TTC549 (cell line): ENCODE measurements at regions not wholly inside any gene's neighbourhood (a gene's known extent, or its start where the extent isn't known, plus 50 kb on each side); places are given as distances from the start of the nearest gene placed in this dataset.

ENCODE experiments used
- FAIRE-seq: peaks from 2 replicates; lab custom pipeline; 2012; peaks lifted over from hg19 to GRCh38; lab: Jason Lieb, UNC

- no peak for FAIRE-seq
These were observed 55.8 kb upstream of the CDH6 start for GRCh38 chr5:31137676-31138075.

- FAIRE-seq, result no peak
These were observed 57.9 kb upstream of the CDH6 start for GRCh38 chr5:31135542-31135941.

GRCh38 chr5:31133488-31133887, 60.0 kb upstream of the CDH6 start:
- no peak for FAIRE-seq

- no peak for FAIRE-seq
These were observed 62.0 kb upstream of the CDH6 start for GRCh38 chr5:31131381-31131891.

- FAIRE-seq, result no peak
These were observed 62.8 kb upstream of the CDH6 start for GRCh38 chr5:31130676-31131075.

GRCh38 chr5:31124651-31125305, 68.7 kb upstream of the CDH6 start:
- FAIRE-seq, result no peak

- no peak for FAIRE-seq
These were observed 69.5 kb upstream of the CDH6 start for GRCh38 chr5:31124026-31124425.

- FAIRE-seq, result no peak
These were observed 70.2 kb upstream of the CDH6 start for GRCh38 chr5:31122998-31123951.

GRCh38 chr5:31121224-31121623, 72.3 kb upstream of the CDH6 start:
- no peak for FAIRE-seq

GRCh38 chr5:31120642-31120948, 72.9 kb upstream of the CDH6 start:
- FAIRE-seq, result no peak

GRCh38 chr5:31119938-31120641, 73.4 kb upstream of the CDH6 start:
- no peak for FAIRE-seq

- no peak for FAIRE-seq
These were observed 76.9 kb upstream of the CDH6 start for GRCh38 chr5:31116466-31117031.

GRCh38 chr5:31114817-31115216, 78.7 kb upstream of the CDH6 start:
- no peak for FAIRE-seq

GRCh38 chr5:31113666-31114350, 79.7 kb upstream of the CDH6 start:
- FAIRE-seq, result no peak

GRCh38 chr5:31113101-31113500, 80.4 kb upstream of the CDH6 start:
- no peak for FAIRE-seq

- no peak for FAIRE-seq
These were observed 86.4 kb upstream of the CDH6 start for GRCh38 chr5:31107091-31107518.

GRCh38 chr5:31106691-31107090, 86.8 kb upstream of the CDH6 start:
- no peak for FAIRE-seq

GRCh38 chr5:31106278-31106677, 87.2 kb upstream of the CDH6 start:
- no peak for FAIRE-seq

- no peak for FAIRE-seq
These were observed 88.7 kb upstream of the CDH6 start for GRCh38 chr5:31104775-31105174.

- no peak for FAIRE-seq
These were observed 92.6 kb upstream of the CDH6 start for GRCh38 chr5:31100781-31101310.

GRCh38 chr5:31100047-31100575, 93.4 kb upstream of the CDH6 start:
- FAIRE-seq, result no peak
